BLaER1 (cell line): ENCODE measurements at regions not wholly inside any gene's neighbourhood (a gene's known extent, or its start where the extent isn't known, plus 50 kb on each side); places are given as distances from the start of the nearest gene placed in this dataset.

Experiments used
- H3K27ac ChIP-seq: shearing (Covaris generic); formaldehyde crosslinking; 2 replicates; pipeline ENCODE4 v1.8.1; 2022
- H3K27me3 ChIP-seq: shearing (Covaris generic); formaldehyde crosslinking; 2 replicates; pipeline ENCODE4 v1.8.1; 2022
- H3K36me3 ChIP-seq: shearing (Covaris generic); formaldehyde crosslinking; 2 replicates; pipeline ENCODE4 v1.8.1; 2022
- H3K4me1 ChIP-seq: shearing (Covaris generic); formaldehyde crosslinking; 2 replicates; pipeline ENCODE4 v1.8.1; 2022
- H3K4me2 ChIP-seq: shearing (Covaris generic); formaldehyde crosslinking; 2 replicates; pipeline ENCODE4 v1.8.1; 2022
- H3K4me3 ChIP-seq: shearing (Covaris generic); formaldehyde crosslinking; 2 replicates; pipeline ENCODE4 v1.8.1; 2022
- H3K9ac ChIP-seq: shearing (Covaris generic); formaldehyde crosslinking; 2 replicates; pipeline ENCODE4 v1.8.1; 2022
- H3K9me3 ChIP-seq: shearing (Covaris generic); formaldehyde crosslinking; 2 replicates; pipeline ENCODE4 v1.8.1; 2022
- H4K20me1 ChIP-seq: shearing (Covaris generic); formaldehyde crosslinking; 2 replicates; pipeline ENCODE4 v1.8.1; 2022
- Cebpa-rat ChIP-seq: shearing (Covaris generic); IDR thresholded peaks from 2 replicates; pipeline ENCODE4 v1.8.1; 2022

DNA sequence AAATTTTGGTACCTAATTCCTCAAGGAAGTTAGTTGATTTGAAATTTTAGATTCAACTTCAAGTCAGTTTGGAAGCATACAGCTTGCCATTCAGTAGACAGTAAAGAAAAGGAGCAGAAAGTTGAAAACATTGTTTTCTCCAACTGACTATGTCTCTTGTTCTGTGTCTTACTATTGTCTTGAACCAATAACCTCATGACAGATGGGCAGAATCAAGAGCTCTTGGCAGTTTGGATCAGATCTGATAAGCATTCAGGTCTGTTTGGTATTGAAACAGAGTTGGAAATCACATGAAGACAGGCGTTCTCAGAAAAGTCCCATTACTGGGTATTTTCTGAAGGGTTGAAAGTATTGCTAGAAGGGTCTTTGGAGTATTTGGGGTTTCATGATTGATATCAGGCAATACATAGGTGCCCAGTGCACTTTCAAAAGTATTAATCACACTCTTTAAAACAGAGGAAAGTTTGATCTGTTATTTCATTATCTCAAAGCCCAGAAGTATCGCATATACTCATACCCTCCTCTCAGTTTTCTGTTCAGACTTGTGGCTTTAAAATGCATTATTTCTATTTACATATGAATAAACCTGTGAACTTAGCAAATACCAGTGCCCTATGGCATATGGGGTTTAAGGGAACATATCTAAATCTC is 428.4 kb upstream of the ZEB2 start:
- Histone ChIP-seq H3K36me3 (no peaks in the 10 kb centered on the region), H3K27ac (no peak overlapping the region), H3K4me2 (no peak overlapping the region), H3K9ac (no peak overlapping the region), H3K4me3 (no peak overlapping the region), H3K4me1 (no peaks in the 10 kb centered on the region), H4K20me1 (no peaks in the 10 kb centered on the region), H3K9me3 (no peaks in the 10 kb centered on the region), H3K27me3 (no peaks in the 10 kb centered on the region)
- no peak for TF ChIP-seq Cebpa-rat

DNA sequence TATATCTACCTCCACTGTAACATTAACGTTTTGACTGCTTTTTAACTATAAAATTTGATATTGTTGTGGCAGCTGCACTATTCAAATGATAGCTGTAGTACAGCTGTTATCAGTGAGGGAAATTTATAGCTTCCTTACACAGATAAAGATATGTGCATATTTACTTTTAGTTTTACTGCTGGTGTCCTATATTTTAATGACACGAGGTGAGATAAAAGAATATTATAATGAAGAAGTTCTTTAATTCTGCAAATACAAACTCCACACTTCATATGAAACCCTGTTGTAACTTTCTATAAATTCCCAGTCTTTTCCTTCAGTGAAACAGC is 427.8 kb upstream of the ZEB2 start:
- TF ChIP-seq Cebpa-rat, result no peak
- no peaks in the 10 kb centered on the region for H3K4me1 ChIP-seq

DNA sequence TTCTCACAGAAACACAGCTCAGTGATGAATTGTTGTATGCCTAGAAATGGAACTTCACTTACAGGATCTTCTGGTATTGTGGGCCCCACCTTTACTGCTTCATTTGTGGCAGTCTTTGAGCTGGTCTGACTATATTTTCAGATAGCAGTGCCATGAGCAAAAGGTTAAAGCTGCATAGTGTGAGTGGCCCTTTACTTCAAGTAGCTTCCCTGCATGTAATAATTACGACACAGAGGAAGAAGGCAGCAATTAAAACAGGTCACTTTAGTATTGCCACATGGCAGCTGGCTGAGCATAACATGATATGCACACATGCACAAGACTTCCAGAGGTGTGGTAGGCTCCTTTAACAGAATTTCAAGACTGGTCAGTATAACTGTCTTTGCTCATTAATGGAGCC is 426.3 kb upstream of the ZEB2 start:
- Histone ChIP-seq H3K4me1 (no peaks in the 10 kb centered on the region), H3K4me2 (no peak overlapping the region), H3K4me3 (no peak overlapping the region), H4K20me1 (no peaks in the 10 kb centered on the region), H3K27me3 (no peaks in the 10 kb centered on the region), H3K27ac (no peak overlapping the region), H3K9me3 (no peaks in the 10 kb centered on the region), H3K36me3 (no peaks in the 10 kb centered on the region), H3K9ac (no peak overlapping the region)
- TF ChIP-seq Cebpa-rat, result no peak

More for the DNA sequence above, 427.8 kb upstream of the ZEB2 start:
- Histone ChIP-seq H3K27me3 (no peaks in the 10 kb centered on the region), H3K4me2 (no peak overlapping the region), H3K9me3 (no peaks in the 10 kb centered on the region), H3K4me3 (no peak overlapping the region), H3K9ac (no peak overlapping the region), H4K20me1 (no peaks in the 10 kb centered on the region), H3K27ac (no peak overlapping the region), H3K36me3 (no peaks in the 10 kb centered on the region)

DNA sequence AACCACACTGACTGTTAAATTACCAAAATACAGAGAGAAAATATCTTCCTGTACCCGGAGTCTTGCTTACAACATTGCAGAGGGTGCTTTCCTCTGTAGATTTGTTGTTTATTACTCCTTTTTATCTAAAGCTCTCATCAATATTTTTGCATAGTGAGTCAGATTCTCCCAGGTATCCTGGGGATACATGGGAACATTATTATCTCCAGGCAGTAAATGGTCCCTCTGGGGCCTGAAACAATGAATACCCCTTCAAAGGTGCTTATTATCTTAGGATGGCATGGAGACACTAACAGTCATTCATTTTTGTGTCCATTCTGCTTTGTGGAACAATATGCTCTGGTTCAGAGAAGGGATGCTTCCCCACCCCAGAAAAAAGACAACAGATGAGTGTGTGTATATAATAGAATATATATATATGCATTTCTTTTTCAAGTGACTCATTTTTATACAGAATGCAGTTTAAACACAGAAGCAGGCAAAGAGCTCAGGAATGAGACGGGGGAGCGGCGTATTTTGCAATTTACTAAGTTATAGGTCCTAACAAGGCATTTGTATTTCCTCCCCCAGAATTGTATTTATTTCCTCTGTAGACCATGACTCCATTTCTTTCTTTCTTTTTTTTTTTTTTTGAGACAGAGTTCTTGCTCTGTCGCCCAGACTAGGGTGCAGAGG is 424.8 kb upstream of the ZEB2 start:
- no peaks in the 10 kb centered on the region for H3K9me3 ChIP-seq
- H3K27me3 ChIP-seq, result no peaks in the 10 kb centered on the region
- no peaks in the 10 kb centered on the region for H4K20me1 ChIP-seq
- no peak overlapping the region for H3K27ac ChIP-seq
- TF ChIP-seq Cebpa-rat, result no peak
- no peaks in the 10 kb centered on the region for H3K36me3 ChIP-seq
- H3K9ac ChIP-seq, result no peak overlapping the region
- H3K4me2 ChIP-seq, result no peak overlapping the region
- peaks cover 2% of the 10 kb centered on the region; the same call in 1 of the 2 replicates for H3K4me1 ChIP-seq
- no peak overlapping the region for H3K4me3 ChIP-seq

DNA sequence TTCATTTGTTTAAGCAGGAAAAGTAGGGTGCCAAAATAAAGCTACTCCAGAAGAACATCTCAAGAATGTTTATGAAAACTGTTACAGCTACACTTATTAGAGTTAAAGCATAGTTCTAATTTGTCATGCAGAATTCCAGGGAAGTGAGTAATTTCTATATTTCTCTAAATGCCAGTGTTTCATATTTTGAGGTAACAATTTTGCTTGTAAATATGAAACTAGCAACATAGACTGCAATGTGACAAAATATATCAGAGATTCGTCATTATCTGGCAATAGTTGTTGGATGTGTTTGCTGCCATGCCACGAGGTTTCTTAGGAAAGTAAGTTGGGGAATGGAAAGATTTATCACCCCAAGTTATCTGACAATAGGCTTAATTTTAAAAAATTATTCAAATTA is 424.1 kb upstream of the ZEB2 start:
- H4K20me1 ChIP-seq, result no peaks in the 10 kb centered on the region
- no peak overlapping the region for H3K9ac ChIP-seq
- no peaks in the 10 kb centered on the region for H3K27me3 ChIP-seq
- H3K36me3 ChIP-seq, result no peaks in the 10 kb centered on the region
- no peak overlapping the region for H3K4me3 ChIP-seq
- no peak overlapping the region for H3K27ac ChIP-seq
- H3K4me2 ChIP-seq, result no peak overlapping the region
- no peaks in the 10 kb centered on the region for H3K9me3 ChIP-seq
- peaks cover 4% of the 10 kb centered on the region; the same call in 1 of the 2 replicates for H3K4me1 ChIP-seq
- no peak for TF ChIP-seq Cebpa-rat

DNA sequence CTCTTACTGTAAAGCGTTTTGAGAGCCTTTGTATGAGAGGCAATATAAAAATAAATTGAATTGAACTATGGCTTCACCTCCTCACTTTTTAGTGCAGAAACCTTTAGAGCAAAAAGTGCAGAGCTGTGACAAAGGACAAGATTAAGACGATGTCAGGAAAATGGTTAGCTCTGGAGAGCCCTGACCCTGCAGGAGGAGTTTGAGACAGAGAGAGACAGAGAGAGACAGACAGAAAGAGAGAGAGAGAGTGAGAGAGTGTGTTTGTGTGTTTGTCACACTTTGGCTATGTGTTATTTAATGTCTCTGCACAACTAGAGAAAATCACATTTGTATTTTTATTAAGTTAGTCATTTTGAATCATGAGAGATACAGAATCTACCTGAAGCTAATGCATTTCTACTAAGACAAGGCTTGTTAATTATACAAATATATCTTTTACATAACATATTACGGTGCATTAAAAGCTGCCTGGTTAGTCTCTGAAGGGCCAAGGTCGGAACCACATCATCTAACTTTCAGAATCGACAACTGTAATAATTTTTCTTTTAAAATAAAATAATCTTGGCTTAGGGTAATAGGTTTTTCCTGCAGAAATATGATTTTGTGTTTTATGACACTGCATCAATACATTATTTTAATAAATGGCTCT is 423.5 kb upstream of the ZEB2 start:
- no peak for TF ChIP-seq Cebpa-rat
- no peak overlapping the region for H3K9ac ChIP-seq
- H3K27me3 ChIP-seq, result no peaks in the 10 kb centered on the region
- no peaks in the 10 kb centered on the region for H3K9me3 ChIP-seq
- no peaks in the 10 kb centered on the region for H3K36me3 ChIP-seq
- H3K4me2 ChIP-seq, result no peak overlapping the region
- H3K4me1 ChIP-seq, result peaks cover 4% of the 10 kb centered on the region; the same call in 1 of the 2 replicates
- no peak overlapping the region for H3K27ac ChIP-seq
- no peak overlapping the region for H3K4me3 ChIP-seq
- H4K20me1 ChIP-seq, result no peaks in the 10 kb centered on the region

DNA sequence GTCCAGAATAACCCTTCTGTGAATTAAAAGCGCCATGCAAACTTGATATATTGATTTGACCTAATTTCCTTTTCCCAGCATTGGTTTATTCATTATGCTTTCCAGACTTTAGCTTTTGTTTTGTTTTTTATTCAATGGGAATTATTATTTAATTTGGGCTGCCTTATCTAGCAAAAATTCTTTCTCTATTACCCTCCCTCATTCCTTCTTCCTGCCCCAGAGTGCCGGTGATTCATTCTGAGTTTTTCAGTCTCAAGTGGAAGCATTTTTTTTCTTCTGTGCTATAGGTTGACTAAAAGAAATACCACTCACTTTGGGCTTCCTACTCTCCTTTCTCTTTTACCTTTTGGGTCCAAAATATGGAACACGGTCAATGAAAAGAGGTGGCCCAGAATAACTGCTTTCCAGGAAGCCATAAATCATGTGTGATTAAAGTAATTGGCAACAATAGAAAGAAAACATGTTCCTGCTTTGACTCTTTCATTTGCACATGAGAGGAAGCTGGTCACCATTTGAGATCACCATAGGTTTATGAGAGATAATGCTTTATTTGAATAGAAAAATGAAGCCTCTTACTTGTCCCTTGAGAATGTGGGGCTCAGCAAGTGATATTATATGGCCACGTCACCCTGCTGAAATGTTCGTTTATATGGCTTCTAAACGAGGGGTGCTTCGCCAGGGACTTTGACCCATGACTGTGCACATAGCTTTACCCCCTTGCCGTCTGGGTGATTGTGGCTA is 422.8 kb upstream of the ZEB2 start:
- Histone ChIP-seq H3K36me3 (no peaks in the 10 kb centered on the region), H3K4me2 (no peak overlapping the region), H3K27me3 (no peaks in the 10 kb centered on the region), H4K20me1 (no peaks in the 10 kb centered on the region), H3K4me1 (peaks cover 4% of the 10 kb centered on the region; the same call in 1 of the 2 replicates), H3K27ac (no peak overlapping the region), H3K9me3 (no peaks in the 10 kb centered on the region), H3K9ac (no peak overlapping the region), H3K4me3 (no peak overlapping the region)
- TF ChIP-seq Cebpa-rat, result no peak

DNA sequence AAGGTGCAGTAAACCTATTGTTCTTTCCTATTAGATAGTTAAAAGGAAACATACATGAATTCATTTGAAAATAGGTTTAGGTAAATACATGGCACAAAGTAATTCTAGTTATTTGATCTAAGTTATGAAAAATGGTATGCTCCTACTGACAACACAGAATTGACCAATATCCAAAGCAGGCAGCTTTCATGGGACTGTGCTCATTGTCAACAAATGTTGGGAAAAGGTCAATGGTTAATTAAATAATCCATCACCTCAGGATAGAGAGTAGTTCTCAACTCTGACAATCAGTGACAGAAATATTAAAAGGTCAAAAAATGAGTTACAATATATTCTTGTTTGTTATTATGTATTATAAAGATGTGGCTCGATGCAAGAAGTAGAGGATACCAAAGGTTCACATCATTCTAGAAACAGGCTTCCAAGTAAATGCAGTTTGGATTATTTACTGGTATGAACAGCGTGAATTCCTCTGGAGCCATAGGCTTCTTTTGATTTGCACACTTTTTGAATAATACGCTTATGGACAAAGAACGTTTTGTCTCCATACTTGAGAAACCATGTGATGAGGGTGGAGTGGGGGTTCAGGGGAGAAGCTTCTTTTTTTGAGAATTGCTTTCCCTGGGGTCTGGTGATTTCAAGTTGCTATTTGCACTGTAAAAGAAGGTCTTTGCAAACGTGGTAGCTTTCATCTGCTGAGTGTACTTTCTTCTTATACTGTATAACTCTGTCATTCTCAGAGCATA is 422.0 kb upstream of the ZEB2 start:
- Histone ChIP-seq H3K9ac (no peak overlapping the region), H3K4me1 (peaks cover 4% of the 10 kb centered on the region; the same call in 1 of the 2 replicates), H4K20me1 (no peaks in the 10 kb centered on the region), H3K27ac (no peak overlapping the region), H3K4me2 (no peak overlapping the region), H3K9me3 (no peaks in the 10 kb centered on the region), H3K27me3 (no peaks in the 10 kb centered on the region), H3K4me3 (no peak overlapping the region), H3K36me3 (no peaks in the 10 kb centered on the region)
- no peak for TF ChIP-seq Cebpa-rat

DNA sequence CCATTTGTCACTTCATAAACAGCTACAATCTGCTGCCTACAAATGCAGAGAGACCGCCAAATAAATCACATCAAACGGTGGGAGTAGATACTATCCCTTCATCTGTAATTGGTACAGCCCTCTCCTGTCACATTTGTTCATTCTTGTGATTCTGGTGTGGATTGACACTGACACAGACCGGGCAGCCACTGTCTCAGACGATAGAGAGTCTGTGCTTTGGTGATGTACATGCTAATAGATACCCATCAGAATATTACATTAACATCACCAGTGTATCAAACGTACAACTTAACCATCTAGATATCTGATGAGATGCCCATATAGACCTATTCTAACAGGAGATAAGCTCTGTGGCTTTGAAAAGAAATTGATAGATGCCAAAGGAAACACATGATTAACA is 419.7 kb upstream of the ZEB2 start:
- peaks cover 15% of the 10 kb centered on the region; the same call in 1 of the 2 replicates for H3K4me1 ChIP-seq

More for the DNA sequence above, 419.7 kb upstream of the ZEB2 start:
- no peaks in the 10 kb centered on the region for H3K9me3 ChIP-seq
- H3K27me3 ChIP-seq, result no peaks in the 10 kb centered on the region
- no peak overlapping the region for H3K9ac ChIP-seq
- no peak overlapping the region for H3K4me2 ChIP-seq
- no peaks in the 10 kb centered on the region for H3K36me3 ChIP-seq
- TF ChIP-seq Cebpa-rat, result no peak
- no peaks in the 10 kb centered on the region for H4K20me1 ChIP-seq
- no peak overlapping the region for H3K4me3 ChIP-seq
- no peak overlapping the region for H3K27ac ChIP-seq
